PC-3 (cell line): ENCODE measurements at regions not wholly inside any gene's neighbourhood (a gene's known extent, or its start where the extent isn't known, plus 50 kb on each side); places are given as distances from the start of the nearest gene placed in this dataset.

Experiments
- EZH2phosphoT487 ChIP-seq: fragments of 300-600 bp; sonication (generic); IDR thresholded peaks from 2 replicates; pipeline ENCODE4 v1.6.1; 2018; ENCODE audit warnings: mild to moderate bottlenecking, antibody characterized with exemption, low read length, borderline replicate concordance
- TF ChIP-seq, protein P1 (sequence below): fragments of 300-600 bp; sonication (generic); conservative IDR thresholded peaks from 2 replicates; pipeline ENCODE4 v1.5.1; 2017; ENCODE audit warnings: antibody characterized with exemption, low read depth, mild to moderate bottlenecking, low read length

DNA sequence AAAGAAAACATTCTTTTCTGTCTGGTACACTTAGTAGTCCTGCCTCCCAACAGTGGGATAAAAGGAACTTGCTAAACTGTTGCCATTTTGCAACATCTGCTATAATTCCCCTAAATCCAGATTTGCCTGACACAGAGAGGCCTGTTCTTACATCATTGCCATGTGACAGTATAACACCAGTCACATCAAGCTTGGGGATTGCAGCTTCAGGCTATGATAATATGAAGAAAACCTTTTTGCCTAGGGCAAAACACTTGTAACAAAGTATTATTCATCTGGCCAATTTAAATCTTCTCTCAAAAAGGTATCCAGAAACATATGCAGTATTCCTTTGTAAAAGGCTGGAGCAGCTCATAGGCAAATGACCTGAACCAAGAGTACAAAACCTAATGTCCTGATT, 80.9 kb upstream of the OTX2 start:
- TF ChIP-seq, protein P1, sequence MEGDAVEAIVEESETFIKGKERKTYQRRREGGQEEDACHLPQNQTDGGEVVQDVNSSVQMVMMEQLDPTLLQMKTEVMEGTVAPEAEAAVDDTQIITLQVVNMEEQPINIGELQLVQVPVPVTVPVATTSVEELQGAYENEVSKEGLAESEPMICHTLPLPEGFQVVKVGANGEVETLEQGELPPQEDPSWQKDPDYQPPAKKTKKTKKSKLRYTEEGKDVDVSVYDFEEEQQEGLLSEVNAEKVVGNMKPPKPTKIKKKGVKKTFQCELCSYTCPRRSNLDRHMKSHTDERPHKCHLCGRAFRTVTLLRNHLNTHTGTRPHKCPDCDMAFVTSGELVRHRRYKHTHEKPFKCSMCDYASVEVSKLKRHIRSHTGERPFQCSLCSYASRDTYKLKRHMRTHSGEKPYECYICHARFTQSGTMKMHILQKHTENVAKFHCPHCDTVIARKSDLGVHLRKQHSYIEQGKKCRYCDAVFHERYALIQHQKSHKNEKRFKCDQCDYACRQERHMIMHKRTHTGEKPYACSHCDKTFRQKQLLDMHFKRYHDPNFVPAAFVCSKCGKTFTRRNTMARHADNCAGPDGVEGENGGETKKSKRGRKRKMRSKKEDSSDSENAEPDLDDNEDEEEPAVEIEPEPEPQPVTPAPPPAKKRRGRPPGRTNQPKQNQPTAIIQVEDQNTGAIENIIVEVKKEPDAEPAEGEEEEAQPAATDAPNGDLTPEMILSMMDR = no peak
- no peak for TF ChIP-seq EZH2phosphoT487
